Effector memory CD4-positive, alpha-beta T cell (primary cell): ENCODE measurements at regions not wholly inside any gene's neighbourhood (a gene's known extent, or its start where the extent isn't known, plus 50 kb on each side); places are given as distances from the start of the nearest gene placed in this dataset.

ENCODE experiments used
- DNase-seq, 3 donors: peaks; one replicate each; pipeline ENCODE4 v3.0.0-alpha.2; 2020
- H3K27ac ChIP-seq: 2 replicates; pipeline ENCODE4 v1.7.0; 2013; ENCODE audit warnings: mild to moderate bottlenecking, low read length, moderate library complexity; ENCODE audit not compliant: insufficient read depth, poor library complexity, severe bottlenecking
- H3K27me3 ChIP-seq: replicated peaks from 2 replicates; pipeline ENCODE4 v1.7.0; 2013; ENCODE audit warnings: mild to moderate bottlenecking, low read length; ENCODE audit not compliant: insufficient read depth, control insufficient read depth, poor library complexity, severe bottlenecking
- H3K36me3 ChIP-seq: 2 replicates; pipeline ENCODE4 v1.7.0; 2013; ENCODE audit warnings: mild to moderate bottlenecking, low read length, moderate library complexity; ENCODE audit not compliant: control insufficient read depth, insufficient read depth
- H3K4me1 ChIP-seq: 2 replicates; pipeline ENCODE4 v1.7.0; 2013; ENCODE audit warnings: low read length, mild to moderate bottlenecking; ENCODE audit not compliant: control insufficient read depth, insufficient read depth, poor library complexity, severe bottlenecking
- H3K4me3 ChIP-seq: 2 replicates; pipeline ENCODE4 v1.7.0; 2013; ENCODE audit warnings: low read length, low read depth, mild to moderate bottlenecking; ENCODE audit not compliant: insufficient read depth, poor library complexity, severe bottlenecking
- H3K9me3 ChIP-seq: 2 replicates; pipeline ENCODE4 v1.7.0; 2013; ENCODE audit warnings: mild to moderate bottlenecking, low read length, moderate library complexity; ENCODE audit not compliant: control insufficient read depth

- Histone ChIP-seq H3K27me3 (no peaks in the 10 kb centered on the region), H3K4me1 (no peaks in the 10 kb centered on the region), H3K4me3 (no peak overlapping the region), H3K27ac (no peak overlapping the region), H3K9me3 (no peaks in the 10 kb centered on the region), H3K36me3 (no peaks in the 10 kb centered on the region)
- no peak for DNase-seq
These were observed 286.3 kb downstream of the POU4F1 start for GRCh38 chr13:78317030-78317429.

GRCh38 chr13:78309497-78310180 lies 293.7 kb downstream of the POU4F1 start:
- DNase-seq: no peak
- Histone ChIP-seq H3K4me1 (no peaks in the 10 kb centered on the region), H3K9me3 (no peaks in the 10 kb centered on the region), H3K27ac (no peak overlapping the region), H3K4me3 (no peak overlapping the region), H3K36me3 (no peaks in the 10 kb centered on the region), H3K27me3 (no peaks in the 10 kb centered on the region)

- Histone ChIP-seq H3K36me3 (no peaks in the 10 kb centered on the region), H3K9me3 (no peaks in the 10 kb centered on the region), H3K4me3 (no peak overlapping the region), H3K4me1 (no peaks in the 10 kb centered on the region), H3K27me3 (no peaks in the 10 kb centered on the region), H3K27ac (no peak overlapping the region)
- DNase-seq: no peak
These were observed 296.7 kb downstream of the POU4F1 start for GRCh38 chr13:78306519-78307206.

GRCh38 chr13:78305171-78305570 lies 298.2 kb downstream of the POU4F1 start:
- Histone ChIP-seq H3K36me3 (no peaks in the 10 kb centered on the region), H3K9me3 (no peaks in the 10 kb centered on the region), H3K27ac (no peak overlapping the region), H3K4me1 (no peaks in the 10 kb centered on the region), H3K4me3 (no peak overlapping the region), H3K27me3 (no peaks in the 10 kb centered on the region)
- DNase-seq: no peak

- DNase-seq: no peak
- H3K4me3 ChIP-seq: no peak overlapping the region
- no peaks in the 10 kb centered on the region for H3K36me3 ChIP-seq
- H3K27ac ChIP-seq: no peak overlapping the region
- no peaks in the 10 kb centered on the region for H3K9me3 ChIP-seq
- H3K4me1 ChIP-seq: no peaks in the 10 kb centered on the region
- H3K27me3 ChIP-seq: no peaks in the 10 kb centered on the region
These were observed 303.3 kb downstream of the POU4F1 start for GRCh38 chr13:78299832-78300623.

- H3K27ac ChIP-seq: no peak overlapping the region
- no peaks in the 10 kb centered on the region for H3K36me3 ChIP-seq
- H3K4me1 ChIP-seq: no peaks in the 10 kb centered on the region
- DNase-seq: no peak
- no peaks in the 10 kb centered on the region for H3K27me3 ChIP-seq
- no peaks in the 10 kb centered on the region for H3K9me3 ChIP-seq
- no peak overlapping the region for H3K4me3 ChIP-seq
These were observed 304.7 kb downstream of the POU4F1 start for GRCh38 chr13:78298657-78299056.

GRCh38 chr13:78286748-78287147 lies 316.6 kb downstream of the POU4F1 start:
- H3K36me3 ChIP-seq: no peaks in the 10 kb centered on the region

GRCh38 chr13:78265098-78265497 lies 338.3 kb downstream of the POU4F1 start:
- H3K9me3 ChIP-seq: no peaks in the 10 kb centered on the region
- no peaks in the 10 kb centered on the region for H3K27me3 ChIP-seq
- no peaks in the 10 kb centered on the region for H3K4me1 ChIP-seq
- DNase-seq: no peak
- no peak overlapping the region for H3K27ac ChIP-seq
- no peak overlapping the region for H3K4me3 ChIP-seq
- H3K36me3 ChIP-seq: no peaks in the 10 kb centered on the region

More at GRCh38 chr13:78286748-78287147, 316.6 kb downstream of the POU4F1 start:
- Histone ChIP-seq H3K9me3 (no peaks in the 10 kb centered on the region), H3K4me3 (no peak overlapping the region), H3K27ac (no peak overlapping the region), H3K4me1 (no peaks in the 10 kb centered on the region), H3K27me3 (no peaks in the 10 kb centered on the region)
- DNase-seq: no peak

GRCh38 chr13:78258304-78258703 lies 339.7 kb upstream of the EDNRB start:
- Histone ChIP-seq H3K27ac (no peak overlapping the region), H3K4me1 (no peaks in the 10 kb centered on the region), H3K36me3 (no peaks in the 10 kb centered on the region), H3K27me3 (no peaks in the 10 kb centered on the region), H3K9me3 (no peaks in the 10 kb centered on the region), H3K4me3 (no peak overlapping the region)
- no peak for DNase-seq

- H3K27me3 ChIP-seq: no peaks in the 10 kb centered on the region
- no peak overlapping the region for H3K4me3 ChIP-seq
- no peak for DNase-seq
- no peaks in the 10 kb centered on the region for H3K36me3 ChIP-seq
- H3K27ac ChIP-seq: no peak overlapping the region
- no peaks in the 10 kb centered on the region for H3K9me3 ChIP-seq
- no peaks in the 10 kb centered on the region for H3K4me1 ChIP-seq
These were observed 337.9 kb upstream of the EDNRB start for GRCh38 chr13:78256484-78256883.
